HepG2 (cell line): ENCODE measurements at regions not wholly inside any gene's neighbourhood (a gene's known extent, or its start where the extent isn't known, plus 50 kb on each side); places are given as distances from the start of the nearest gene placed in this dataset.

Experiments
- ATAC-seq: fragments of 200-7000 bp; cut with Tn5 transposase; 3 replicates; pipeline ENCODE4 v1.9.1; 2020; ENCODE audit warnings: mild to moderate bottlenecking, moderate library complexity
- BruUV-seq: library from RNA; stranded (reverse); fragments of 400-500 nt; replicated peaks from 2 replicates; lab custom pipeline; 2021; lab: Mats Ljungman, UMichigan
- CTCF ChIA-PET: fragments of 300-600 bp; formaldehyde crosslinking; extraction: SDS; loops from one replicate; lab custom pipeline; 2021; ENCODE audit warnings: low total read pairs, inconsistent platforms, low intra/inter-chr PET ratio; lab: Yijun Ruan, JAX
- POLR2A ChIA-PET: fragments of 350-600 bp; sonication (Branson Sonifier 250); formaldehyde crosslinking; loops from one replicate; lab custom pipeline; 2020; ENCODE audit warnings: antibody characterized with exemption, inconsistent platforms; lab: Yijun Ruan, JAX
- DNase-seq: peaks from one replicate; pipeline ENCODE4 v3.0.0-alpha.2; 2015; ENCODE audit warnings: low spot score
- FAIRE-seq: peaks from 3 replicates; lab custom pipeline; 2011; peaks lifted over from hg19 to GRCh38; lab: Jason Lieb, UNC
- H2AFZ ChIP-seq: one replicate; pipeline ENCODE4 v1.6.1; 2011; ENCODE audit warnings: low read length, inconsistent platforms
- H3K27ac ChIP-seq: fragments of 300-600 bp; 3 replicates; pipeline ENCODE4 v1.8.0; 2011; ENCODE audit warnings: mixed run types, mild to moderate bottlenecking, mixed read lengths, low read length, inconsistent platforms; ENCODE audit not compliant: insufficient read depth; ENCODE audit errors: extremely low read length
- H3K27me3 ChIP-seq, 2 experiments: fragments of 200-600 bp in 1 of 2; 2 replicates in 1 of 2; 3 replicates in 1 of 2; pipeline versions ENCODE4 v1.6.0 to v1.8.0; 2011; ENCODE audit warnings: low read length in 2 of 2, mild to moderate bottlenecking in 2 of 2, moderate library complexity in 2 of 2, inconsistent platforms in 1 of 2; ENCODE audit not compliant: insufficient read depth in 2 of 2, control insufficient read depth in 1 of 2
- H3K36me3 ChIP-seq, 2 experiments: fragments of 200-600 bp in 1 of 2; replicated peaks in 1 of 2; 2 replicates in 1 of 2; 3 replicates in 1 of 2; pipeline versions ENCODE4 v1.5.1 to v1.8.0; 2011; ENCODE audit warnings: low read length in 2 of 2, inconsistent platforms in 1 of 2; ENCODE audit not compliant: insufficient read depth in 2 of 2, control insufficient read depth in 1 of 2
- H3K4me1 ChIP-seq: 2 replicates; pipeline ENCODE4 v1.5.1; 2012; ENCODE audit warnings: low read length, inconsistent platforms; ENCODE audit not compliant: insufficient read depth
- H3K4me2 ChIP-seq: 2 replicates; pipeline ENCODE4 v1.6.0; 2011; ENCODE audit warnings: low read depth, low read length, inconsistent platforms
- H3K4me3 ChIP-seq, 3 experiments: fragments of 200-600 bp in 1 of 3; sonication (generic), shearing (Covaris generic) in 1 of 3; replicated peaks in 1 of 3; 2 replicates each; pipeline ENCODE4 v1.5.1; 2011 to 2016; ENCODE audit warnings: low read length in 3 of 3, inconsistent platforms in 2 of 3, low read depth in 2 of 3, mild to moderate bottlenecking in 2 of 3, control low read depth in 1 of 3, mixed read lengths in 1 of 3; ENCODE audit not compliant: insufficient read depth in 1 of 3
- H3K79me2 ChIP-seq: one replicate; pipeline ENCODE4 v1.6.1; 2011; ENCODE audit warnings: low read length, inconsistent platforms; ENCODE audit not compliant: insufficient read depth
- H3K9ac ChIP-seq: 2 replicates; pipeline ENCODE4 v1.6.0; 2011; ENCODE audit warnings: mild to moderate bottlenecking, low read depth, low read length, inconsistent platforms; ENCODE audit not compliant: insufficient read depth
- H3K9me3 ChIP-seq: 2 replicates; pipeline ENCODE4 v1.5.1; 2012; ENCODE audit warnings: mild to moderate bottlenecking, low read length
- H4K20me1 ChIP-seq: 2 replicates; pipeline ENCODE4 v1.6.0; 2011; ENCODE audit warnings: inconsistent platforms, mild to moderate bottlenecking, low read length, moderate library complexity; ENCODE audit not compliant: insufficient read depth
- GLI4 ChIP-seq: sonication (generic); formaldehyde crosslinking; IDR thresholded peaks from 2 replicates; pipeline ENCODE4 v1.5.1; 2020; ENCODE audit warnings: missing genetic modification reagents, mild to moderate bottlenecking, moderate library complexity, borderline replicate concordance
- MEF2D ChIP-seq: sonication (generic); formaldehyde crosslinking; IDR thresholded peaks from 2 replicates; pipeline ENCODE4 v1.5.1; 2020; ENCODE audit warnings: mild to moderate bottlenecking, missing genetic modification reagents
- RERE ChIP-seq: IDR thresholded peaks from 2 replicates; pipeline ENCODE4 v1.6.1; 2016; ENCODE audit warnings: low read depth, missing genetic modification reagents, missing compliant biosample characterization
- RFX3 ChIP-seq: IDR thresholded peaks from 2 replicates; pipeline ENCODE4 v1.6.1; 2016; ENCODE audit warnings: missing biosample characterization, missing genetic modification reagents
- SAFB2 ChIP-seq: sonication (generic); formaldehyde crosslinking; IDR thresholded peaks from 2 replicates; pipeline ENCODE4 v1.5.1; 2020; ENCODE audit warnings: missing genetic modification reagents, low read depth, mild to moderate bottlenecking, borderline replicate concordance
- ZFP36 ChIP-seq: fragments of 150-350 bp; IDR thresholded peaks from 2 replicates; pipeline ENCODE4 v1.6.1; 2018; ENCODE audit warnings: borderline replicate concordance, low read length, low read depth; ENCODE audit not compliant: partially characterized antibody
- ZNF713 ChIP-seq: sonication (generic); formaldehyde crosslinking; IDR thresholded peaks from 2 replicates; pipeline ENCODE4 v1.4.0; 2020; ENCODE audit warnings: mild to moderate bottlenecking, missing genetic modification reagents
- ZNF83 ChIP-seq: sonication (generic); formaldehyde crosslinking; IDR thresholded peaks from 2 replicates; pipeline ENCODE4 v1.4.0; 2020; ENCODE audit warnings: missing genetic modification reagents, mild to moderate bottlenecking, borderline replicate concordance
- WGBS: methylation state at CpG from one replicate; pipeline ENCODE4 v1.1.6; 2017; ENCODE audit warnings: low lambda C conversion rate; 5-methylcytosine and 5-hydroxymethylcytosine counted together
- in situ Hi-C: cut with HindIII; loops from 2 replicates; pipeline ENCODE4 v1.10.0; 2017; ENCODE audit warnings: low pct_unique_long_range_greater_than_20kb; ENCODE audit not compliant: extremely low pct_ligation_motif_present
- intact Hi-C: fragments of 100-400 bp; cut with micrococcal nuclease; formaldehyde crosslinking; loops from one replicate; pipeline ENCODE4 v1.10.0; 2022; ENCODE audit not compliant: unreplicated experiment
- TF ChIP-seq, protein P1 (sequence below): sonication (generic); formaldehyde crosslinking; IDR thresholded peaks from 2 replicates; pipeline ENCODE4 v1.8.1; 2023; ENCODE audit warnings: mild to moderate bottlenecking, missing genetic modification reagents
- TF ChIP-seq, protein P2 (sequence below): IDR thresholded peaks from 2 replicates; pipeline ENCODE4 v1.6.1; 2016; ENCODE audit warnings: control low read depth

- TF ChIP-seq MEF2D (CRISPR knock-in tag): no peak
- TF ChIP-seq, all 625 proteins: peak for 0
These were observed 172.8 kb downstream of the SUCNR1 start (continued) for GRCh38 chr3:152046280-152046679.

- Histone ChIP-seq H3K9ac (no peak overlapping the region), H4K20me1 (no peaks in the 10 kb centered on the region), H3K9me3 (no peaks in the 10 kb centered on the region), H3K36me3 (no peaks in the 10 kb centered on the region), H3K4me2 (no peak overlapping the region), H3K27ac (no peak overlapping the region), H3K79me2 (no peaks in the 10 kb centered on the region), H3K27me3 (no peaks in the 10 kb centered on the region), H3K4me3 (no peak overlapping the region), H3K4me1 (peaks cover 13% of the 10 kb centered on the region), H2AFZ (no peak overlapping the region)
- ATAC-seq (no peak), DNase-seq (no peak), FAIRE-seq (no peak)
- in situ Hi-C loops: no loop called here
- ChIA-PET POLR2A (no interaction called here), CTCF (no interaction called here)
- intact Hi-C loops: no loop called here
- no TSS peak for BruUV-seq
- TF ChIP-seq ZNF713 (CRISPR knock-in tag) (no peak), ZNF83 (CRISPR knock-in tag) (no peak), ZFP36 (no peak)
These were observed 174.0 kb downstream of the SUCNR1 start for GRCh38 chr3:152047465-152047864.

GRCh38 chr3:152048831-152049230 is 175.4 kb downstream of the SUCNR1 start:
- Histone ChIP-seq H3K9me3 (no peaks in the 10 kb centered on the region), H3K9ac (no peak overlapping the region), H3K27ac (no peak overlapping the region), H3K36me3 (no peaks in the 10 kb centered on the region), H3K27me3 (no peaks in the 10 kb centered on the region), H2AFZ (no peak overlapping the region), H4K20me1 (no peaks in the 10 kb centered on the region), H3K4me1 (peaks cover 13% of the 10 kb centered on the region), H3K4me2 (no peak overlapping the region), H3K79me2 (no peaks in the 10 kb centered on the region), H3K4me3 (no peak overlapping the region)
- intact Hi-C loops (no loop called here), in situ Hi-C loops (no loop called here)
- ChIA-PET CTCF (no interaction called here), POLR2A (no interaction called here)
- FAIRE-seq (no peak), DNase-seq (no peak), ATAC-seq (no peak)
- WGBS: 3% methylated on average over 1 of the region's 1 CpG
- BruUV-seq: no TSS peak
- TF ChIP-seq RFX3 (no peak), RERE (CRISPR knock-in tag) (no peak), SAFB2 (no peak), GLI4 (CRISPR knock-in tag) (no peak)
- TF ChIP-seq, protein P1, sequence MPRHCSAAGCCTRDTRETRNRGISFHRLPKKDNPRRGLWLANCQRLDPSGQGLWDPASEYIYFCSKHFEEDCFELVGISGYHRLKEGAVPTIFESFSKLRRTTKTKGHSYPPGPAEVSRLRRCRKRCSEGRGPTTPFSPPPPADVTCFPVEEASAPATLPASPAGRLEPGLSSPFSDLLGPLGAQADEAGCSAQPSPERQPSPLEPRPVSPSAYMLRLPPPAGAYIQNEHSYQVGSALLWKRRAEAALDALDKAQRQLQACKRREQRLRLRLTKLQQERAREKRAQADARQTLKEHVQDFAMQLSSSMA (CRISPR knock-in tag): no peak
- TF ChIP-seq, protein P2, sequence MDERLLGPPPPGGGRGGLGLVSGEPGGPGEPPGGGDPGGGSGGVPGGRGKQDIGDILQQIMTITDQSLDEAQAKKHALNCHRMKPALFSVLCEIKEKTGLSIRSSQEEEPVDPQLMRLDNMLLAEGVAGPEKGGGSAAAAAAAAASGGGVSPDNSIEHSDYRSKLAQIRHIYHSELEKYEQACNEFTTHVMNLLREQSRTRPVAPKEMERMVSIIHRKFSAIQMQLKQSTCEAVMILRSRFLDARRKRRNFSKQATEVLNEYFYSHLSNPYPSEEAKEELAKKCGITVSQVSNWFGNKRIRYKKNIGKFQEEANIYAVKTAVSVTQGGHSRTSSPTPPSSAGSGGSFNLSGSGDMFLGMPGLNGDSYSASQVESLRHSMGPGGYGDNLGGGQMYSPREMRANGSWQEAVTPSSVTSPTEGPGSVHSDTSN (CRISPR knock-in tag): no peak
